AG09309 (cell line): ENCODE measurements at regions not wholly inside any gene's neighbourhood (a gene's known extent, or its start where the extent isn't known, plus 50 kb on each side); places are given as distances from the start of the nearest gene placed in this dataset.

Experiments
- DNase-seq: peaks from one replicate; pipeline ENCODE4 v3.0.0-alpha.2; 2010; ENCODE audit warnings: low read depth
- H3K4me3 ChIP-seq: 2 replicates; pipeline ENCODE4 v1.5.1; 2011; ENCODE audit warnings: mild to moderate bottlenecking, low read depth, low read length, moderate library complexity; ENCODE audit not compliant: control insufficient read depth
- TF ChIP-seq, protein P1 (sequence below): IDR thresholded peaks from 2 replicates; pipeline ENCODE4 v1.5.1; 2011; ENCODE audit warnings: mild to moderate bottlenecking, low read depth, low read length, inconsistent platforms; ENCODE audit not compliant: insufficient read depth, control insufficient read depth; ENCODE audit errors: missing control alignments

DNA sequence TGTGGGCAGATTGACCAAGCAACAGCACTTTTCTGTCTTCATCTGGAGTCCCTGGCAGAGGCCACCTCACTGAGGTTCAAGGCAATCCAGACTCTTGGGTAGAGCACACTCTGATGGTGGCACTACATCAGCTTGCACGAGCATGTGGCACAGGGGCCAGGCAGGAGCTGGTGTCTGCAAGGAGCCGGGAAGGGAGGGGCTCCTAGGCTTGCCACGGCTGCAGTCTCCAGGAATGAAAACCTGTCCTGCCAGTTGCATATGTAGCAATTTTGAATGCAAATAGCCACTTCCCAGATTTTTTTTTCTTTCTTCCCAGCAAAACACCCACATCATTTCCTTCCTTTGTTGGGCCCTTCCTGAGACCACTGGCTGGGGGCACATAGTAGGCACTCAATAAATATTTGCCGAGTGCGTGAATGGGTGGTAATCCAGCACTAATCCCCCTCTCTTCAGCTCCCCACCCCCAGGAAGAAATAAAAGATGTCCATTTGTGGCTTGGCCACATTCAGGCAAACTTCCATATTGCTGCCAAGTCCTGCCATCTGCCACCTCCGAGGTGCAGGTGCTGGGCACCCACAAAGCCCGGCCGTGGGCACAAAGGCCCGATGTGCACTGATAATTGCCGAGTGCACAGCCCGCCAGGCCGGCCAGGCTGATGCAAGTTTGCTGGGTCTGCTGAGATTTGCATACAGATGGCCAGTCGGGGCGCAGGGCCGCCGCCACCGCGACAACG, 72.4 kb downstream of the MYCN start:
- no peak overlapping the region for H3K4me3 ChIP-seq
- TF ChIP-seq, protein P1, sequence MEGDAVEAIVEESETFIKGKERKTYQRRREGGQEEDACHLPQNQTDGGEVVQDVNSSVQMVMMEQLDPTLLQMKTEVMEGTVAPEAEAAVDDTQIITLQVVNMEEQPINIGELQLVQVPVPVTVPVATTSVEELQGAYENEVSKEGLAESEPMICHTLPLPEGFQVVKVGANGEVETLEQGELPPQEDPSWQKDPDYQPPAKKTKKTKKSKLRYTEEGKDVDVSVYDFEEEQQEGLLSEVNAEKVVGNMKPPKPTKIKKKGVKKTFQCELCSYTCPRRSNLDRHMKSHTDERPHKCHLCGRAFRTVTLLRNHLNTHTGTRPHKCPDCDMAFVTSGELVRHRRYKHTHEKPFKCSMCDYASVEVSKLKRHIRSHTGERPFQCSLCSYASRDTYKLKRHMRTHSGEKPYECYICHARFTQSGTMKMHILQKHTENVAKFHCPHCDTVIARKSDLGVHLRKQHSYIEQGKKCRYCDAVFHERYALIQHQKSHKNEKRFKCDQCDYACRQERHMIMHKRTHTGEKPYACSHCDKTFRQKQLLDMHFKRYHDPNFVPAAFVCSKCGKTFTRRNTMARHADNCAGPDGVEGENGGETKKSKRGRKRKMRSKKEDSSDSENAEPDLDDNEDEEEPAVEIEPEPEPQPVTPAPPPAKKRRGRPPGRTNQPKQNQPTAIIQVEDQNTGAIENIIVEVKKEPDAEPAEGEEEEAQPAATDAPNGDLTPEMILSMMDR, result no peak
- no peak for DNase-seq

DNA sequence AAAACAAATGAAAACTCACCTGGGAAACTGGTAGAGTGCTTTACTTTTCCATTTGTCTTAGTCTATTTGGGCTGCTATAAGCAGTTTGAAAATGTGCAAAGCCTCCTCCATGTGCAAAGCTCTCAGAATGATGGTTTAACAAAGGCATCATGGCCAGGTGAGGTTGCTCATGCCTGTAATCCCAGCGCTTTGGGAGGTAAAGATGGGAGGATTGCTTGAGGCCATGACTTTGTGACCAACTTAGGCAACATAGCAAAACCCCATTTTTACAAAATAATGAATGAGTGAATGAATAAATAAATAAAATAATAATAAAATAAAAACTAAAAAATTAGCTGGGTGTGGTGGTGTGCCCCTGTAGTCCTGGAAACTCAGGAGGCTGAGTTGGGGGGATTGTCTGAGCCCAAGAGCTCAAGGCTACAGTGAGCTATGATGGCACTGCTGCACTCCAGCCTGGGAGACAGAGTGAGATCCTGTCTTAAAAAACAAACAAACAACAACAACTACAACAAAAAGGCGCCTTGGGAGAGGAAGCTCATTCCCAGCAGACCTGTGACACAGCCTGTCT, 71.8 kb downstream of the MYCN start:
- no peak overlapping the region for H3K4me3 ChIP-seq
- DNase-seq, result no peak
- TF ChIP-seq, protein P1, result no peak

DNA sequence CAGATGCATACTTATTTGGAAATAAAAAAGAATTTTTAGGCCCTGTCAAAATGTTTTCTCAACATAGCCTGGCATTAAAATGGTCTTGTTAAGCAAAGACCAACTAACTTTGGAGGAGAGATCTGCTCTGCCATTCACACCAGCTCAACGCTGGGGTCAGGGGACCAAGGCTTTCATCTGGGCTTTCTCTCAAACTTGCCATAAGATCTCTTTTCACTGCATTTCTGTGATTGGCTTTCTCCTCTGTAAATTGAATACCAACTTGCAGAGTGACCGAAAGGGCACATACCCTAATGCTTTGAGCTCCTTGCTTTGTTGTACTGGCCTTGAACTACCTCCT, 71.2 kb downstream of the MYCN start:
- TF ChIP-seq, protein P1, result no peak
- DNase-seq, result no peak
- no peak overlapping the region for H3K4me3 ChIP-seq

- TF ChIP-seq, protein P1, result no peak
- no peak overlapping the region for H3K4me3 ChIP-seq
- no peak for DNase-seq
Measured at GRCh38 chr2:16010951-16011620, 70.7 kb downstream of the MYCN start.

DNA sequence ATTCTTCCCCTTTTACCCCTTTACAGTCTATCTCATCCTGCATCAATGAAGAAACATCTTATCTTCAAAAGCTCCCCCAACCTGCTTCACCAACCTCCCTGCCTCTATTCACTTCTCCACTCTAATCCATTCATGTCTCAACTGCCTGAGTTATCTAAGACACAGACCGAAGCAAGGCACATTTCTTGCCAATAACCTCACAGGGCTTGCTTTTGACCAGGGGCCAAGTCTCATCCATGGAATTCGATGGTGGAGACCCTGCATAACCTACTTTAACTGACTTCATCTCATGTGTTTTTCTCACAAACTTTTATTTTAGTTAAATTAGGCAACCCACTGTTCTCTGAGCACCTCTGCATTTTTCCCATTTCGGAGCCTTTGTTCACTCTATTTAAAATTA, 69.7 kb downstream of the MYCN start:
- TF ChIP-seq, protein P1, result no peak
- no peak overlapping the region for H3K4me3 ChIP-seq
- no peak for DNase-seq

DNA sequence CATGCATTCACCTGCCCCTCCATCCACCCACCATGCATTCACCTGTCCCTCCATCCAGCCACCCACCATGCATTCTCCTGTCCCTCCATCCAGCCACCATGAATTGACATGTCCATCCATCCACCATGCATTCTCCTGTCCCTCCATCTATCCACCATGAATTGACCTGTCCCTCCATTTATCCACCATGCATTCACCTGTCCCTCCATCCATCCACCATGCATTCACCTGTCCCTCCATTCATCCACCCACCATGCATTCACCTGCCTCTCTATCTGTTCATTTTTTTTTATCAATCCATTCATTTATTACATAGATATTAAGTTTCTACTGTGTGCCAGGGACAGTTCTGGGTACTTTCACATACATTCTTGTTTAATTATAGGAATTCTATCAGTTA, 69.2 kb downstream of the MYCN start:
- no peak overlapping the region for H3K4me3 ChIP-seq

More for the DNA sequence above, 69.2 kb downstream of the MYCN start:
- no peak for DNase-seq
- TF ChIP-seq, protein P1, result no peak
